BLaER1 treated with 17β-estradiol and CSF1 and Interleukin-3, amounts not matched to agents 10 nM and 100 nM (cell line): ENCODE measurements at regions not wholly inside any gene's neighbourhood (a gene's known extent, or its start where the extent isn't known, plus 50 kb on each side); places are given as distances from the start of the nearest gene placed in this dataset.
"Not testable (repeated sequence)": the region's sequence is repeated elsewhere in the genome, so short reads cannot be mapped to it uniquely, and the experiment has no call there.

ENCODE experiments used
- H3K27ac ChIP-seq, 11 experiments: shearing (Covaris generic); formaldehyde crosslinking; 2 replicates each; pipeline ENCODE4 v1.8.1; 2022
- H3K27me3 ChIP-seq, 11 experiments: shearing (Covaris generic); formaldehyde crosslinking; 2 replicates each; pipeline ENCODE4 v1.8.1; 2022
- H3K36me3 ChIP-seq, 11 experiments: shearing (Covaris generic); formaldehyde crosslinking; 2 replicates each; pipeline ENCODE4 v1.8.1; 2022
- H3K4me1 ChIP-seq, 10 experiments: shearing (Covaris generic); formaldehyde crosslinking; 2 replicates each; pipeline ENCODE4 v1.8.1; 2022
- H3K4me2 ChIP-seq, 11 experiments: shearing (Covaris generic); formaldehyde crosslinking; 2 replicates each; pipeline ENCODE4 v1.8.1; 2022
- H3K4me3 ChIP-seq, 10 experiments: shearing (Covaris generic); formaldehyde crosslinking; 2 replicates each; pipeline ENCODE4 v1.8.1; 2022
- H3K9ac ChIP-seq, 11 experiments: shearing (Covaris generic); formaldehyde crosslinking; 2 replicates each; pipeline ENCODE4 v1.8.1; 2022
- H3K9me3 ChIP-seq, 11 experiments: shearing (Covaris generic); formaldehyde crosslinking; replicated peaks in 1 of 11; 2 replicates each; pipeline ENCODE4 v1.8.1; 2022
- H4K20me1 ChIP-seq, 11 experiments: shearing (Covaris generic); formaldehyde crosslinking; 2 replicates each; pipeline ENCODE4 v1.8.1; 2022
- Cebpa-rat ChIP-seq, 11 experiments: shearing (Covaris generic); IDR thresholded peaks; 2 replicates each; pipeline ENCODE4 v1.8.1; 2022

GRCh38 chr2:215638687-215639086, 202.8 kb upstream of the FN1 start:
- Histone ChIP-seq H3K9me3 (peaks cover 4 to 59% (median 18%) of the 10 kb centered on the region in 11 experiments), H3K9ac (no peak overlapping the region), H4K20me1 (no peaks in the 10 kb centered on the region), H3K36me3 (no peaks in the 10 kb centered on the region), H3K27ac (no peak overlapping the region), H3K4me1 (peaks cover 0 to 15% (median 0%) of the 10 kb centered on the region in 10 experiments; a peak in 4 of 20 replicates), H3K4me3 (no peak overlapping the region), H3K27me3 (no peaks in the 10 kb centered on the region), H3K4me2 (no peak overlapping the region)
- no peak for TF ChIP-seq Cebpa-rat (IDR thresholded peaks at IDR 0.05)

- Histone ChIP-seq H3K36me3 (no peaks in the 10 kb centered on the region), H3K27ac (no peak overlapping the region), H3K4me1 (peaks cover 0 to 15% (median 0%) of the 10 kb centered on the region in 10 experiments; a peak in 4 of 20 replicates), H3K4me3 (no peak overlapping the region), H4K20me1 (no peaks in the 10 kb centered on the region), H3K4me2 (no peak overlapping the region), H3K9ac (no peak overlapping the region), H3K27me3 (no peaks in the 10 kb centered on the region), H3K9me3 (peaks cover 15 to 59% (median 27%) of the 10 kb centered on the region in 11 experiments)
- no peak for TF ChIP-seq Cebpa-rat (IDR thresholded peaks at IDR 0.05)
Observed at GRCh38 chr2:215637651-215638050, 201.8 kb upstream of the FN1 start.

GRCh38 chr2:215636816-215637215, 200.9 kb upstream of the FN1 start:
- peaks cover 0 to 15% (median 0%) of the 10 kb centered on the region in 10 experiments; a peak in 4 of 20 replicates for H3K4me1 ChIP-seq
- H3K27me3 ChIP-seq, result no peaks in the 10 kb centered on the region
- H3K36me3 ChIP-seq, result no peaks in the 10 kb centered on the region
- peak overlapping the region in 1 of 11 experiments; percentile 16; a peak in 1 of 22 replicates for H3K27ac ChIP-seq
- H3K9me3 ChIP-seq, result peaks cover 15 to 63% (median 34%) of the 10 kb centered on the region in 11 experiments
- no peak overlapping the region for H3K4me3 ChIP-seq
- no peak for TF ChIP-seq Cebpa-rat (IDR thresholded peaks at IDR 0.05)
- no peaks in the 10 kb centered on the region for H4K20me1 ChIP-seq
- no peak overlapping the region for H3K9ac ChIP-seq
- H3K4me2 ChIP-seq, result peak overlapping the region in 3 of 11 experiments; percentile 2 to 15 (median 15); a peak in 2 of 22 replicates

- Histone ChIP-seq H3K9ac (no peak overlapping the region), H3K9me3 (peaks cover 22 to 74% (median 37%) of the 10 kb centered on the region in 11 experiments), H3K4me3 (no peak overlapping the region), H3K27ac (no peak overlapping the region), H3K4me1 (peaks cover 0 to 15% (median 0%) of the 10 kb centered on the region in 10 experiments; a peak in 4 of 20 replicates), H3K36me3 (no peaks in the 10 kb centered on the region), H4K20me1 (no peaks in the 10 kb centered on the region), H3K4me2 (no peak overlapping the region), H3K27me3 (no peaks in the 10 kb centered on the region)
- no peak for TF ChIP-seq Cebpa-rat (IDR thresholded peaks at IDR 0.05)
Observed at GRCh38 chr2:215635788-215636139, 199.9 kb upstream of the FN1 start.

- no peak overlapping the region for H3K4me2 ChIP-seq
- H3K27ac ChIP-seq, result no peak overlapping the region
- TF ChIP-seq Cebpa-rat (IDR thresholded peaks at IDR 0.05), result no peak
- H3K36me3 ChIP-seq, result no peaks in the 10 kb centered on the region
- H3K9me3 ChIP-seq, result peaks cover 26 to 79% (median 41%) of the 10 kb centered on the region in 11 experiments
- H3K27me3 ChIP-seq, result no peaks in the 10 kb centered on the region
- H4K20me1 ChIP-seq, result no peaks in the 10 kb centered on the region
- H3K9ac ChIP-seq, result no peak overlapping the region
- peaks cover 0 to 15% (median 0%) of the 10 kb centered on the region in 10 experiments; a peak in 4 of 20 replicates for H3K4me1 ChIP-seq
- H3K4me3 ChIP-seq, result no peak overlapping the region
Observed at GRCh38 chr2:215635071-215635787, 199.4 kb upstream of the FN1 start.

GRCh38 chr2:215633360-215633759, 197.5 kb upstream of the FN1 start:
- Histone ChIP-seq H4K20me1 (no peaks in the 10 kb centered on the region), H3K36me3 (no peaks in the 10 kb centered on the region), H3K4me1 (peaks cover 0 to 15% (median 0%) of the 10 kb centered on the region in 10 experiments; a peak in 4 of 20 replicates), H3K9me3 (peaks cover 26 to 75% (median 41%) of the 10 kb centered on the region in 11 experiments), H3K27ac (no peak overlapping the region), H3K4me3 (no peak overlapping the region), H3K9ac (no peak overlapping the region), H3K4me2 (no peak overlapping the region), H3K27me3 (no peaks in the 10 kb centered on the region)
- TF ChIP-seq Cebpa-rat (IDR thresholded peaks at IDR 0.05), result no peak

GRCh38 chr2:215631696-215632095, 195.8 kb upstream of the FN1 start:
- Histone ChIP-seq H3K9ac (no peak overlapping the region), H3K4me1 (peaks cover 0 to 15% (median 0%) of the 10 kb centered on the region in 10 experiments; a peak in 5 of 20 replicates), H3K27me3 (no peaks in the 10 kb centered on the region), H4K20me1 (no peaks in the 10 kb centered on the region), H3K36me3 (no peaks in the 10 kb centered on the region), H3K9me3 (peaks cover 26 to 61% (median 36%) of the 10 kb centered on the region in 11 experiments), H3K4me3 (no peak overlapping the region), H3K4me2 (no peak overlapping the region), H3K27ac (no peak overlapping the region)
- no peak for TF ChIP-seq Cebpa-rat (IDR thresholded peaks at IDR 0.05)

- peak in 1 of 11 experiments; percentile 46; a peak in 2 of 22 replicates for TF ChIP-seq Cebpa-rat (IDR thresholded peaks at IDR 0.05)
- not testable (repeated sequence) for H3K4me2 ChIP-seq, H3K4me1 ChIP-seq, H4K20me1 ChIP-seq, H3K36me3 ChIP-seq, H3K9ac ChIP-seq, H3K4me3 ChIP-seq, H3K27ac ChIP-seq, H3K27me3 ChIP-seq
- peaks cover 26 to 61% (median 36%) of the 10 kb centered on the region in 11 experiments for H3K9me3 ChIP-seq
Observed at GRCh38 chr2:215630796-215631195, 194.9 kb upstream of the FN1 start.

GRCh38 chr2:215627771-215628170, 191.9 kb upstream of the FN1 start:
- Histone ChIP-seq H3K4me1 (peaks cover 0 to 9% (median 0%) of the 10 kb centered on the region in 10 experiments; a peak in 6 of 20 replicates), H3K27me3 (no peaks in the 10 kb centered on the region), H3K9me3 (peaks cover 6 to 33% (median 18%) of the 10 kb centered on the region in 11 experiments; a peak in 20 of 22 replicates), H4K20me1 (no peaks in the 10 kb centered on the region), H3K4me2 (peak overlapping the region in 3 of 11 experiments; percentile 29 to 53 (median 32); a peak in 3 of 22 replicates), H3K36me3 (no peaks in the 10 kb centered on the region), H3K4me3 (no peak overlapping the region), H3K9ac (no peak overlapping the region), H3K27ac (0 out of 22 replicates have a peak overlapping the region, but pooled peaks of 1 of the 11 experiments have one; percentile 24)
- no peak for TF ChIP-seq Cebpa-rat (IDR thresholded peaks at IDR 0.05)
